ENCODE measurements at regions not wholly inside any gene's neighbourhood (a gene's known extent, or its start where the extent isn't known, plus 50 kb on each side); places are given as distances from the start of the nearest gene placed in this dataset.

DNA sequence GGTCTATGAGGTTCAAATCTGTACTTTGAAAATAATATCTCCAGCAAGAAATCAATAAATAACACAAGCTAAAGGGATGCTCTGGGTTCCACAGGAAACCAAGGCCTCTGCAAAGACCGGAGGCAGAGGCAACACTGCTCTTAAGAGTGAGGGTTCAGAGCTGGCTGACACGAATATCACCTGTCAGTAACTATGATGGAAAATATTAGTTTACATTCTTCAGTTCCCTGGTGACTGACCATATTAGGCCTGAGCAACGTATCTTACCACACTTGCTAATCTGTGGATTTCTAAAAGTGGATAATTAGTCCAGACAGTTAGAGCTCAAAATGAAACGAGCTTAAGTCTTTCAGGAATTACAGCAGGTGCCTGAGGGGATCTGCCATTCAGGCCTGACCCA lies 459.3 kb downstream of the HS3ST3B1 start:
- Histone ChIP-seq H3K4me3 (ENCODE audit: insufficient read depth, low read length) (no peak overlapping the region), H3K27ac (ENCODE audit: low read depth, low read length) (no peak overlapping the region), H3K9me3 (ENCODE audit: low read depth, low read length) (no peaks in the 10 kb centered on the region), H3K36me3 (ENCODE audit: insufficient read depth, low read length) (no peaks in the 10 kb centered on the region), H3K4me2 (ENCODE audit: insufficient read depth, low read length) (no peak overlapping the region), H4K20me1 (ENCODE audit: insufficient read depth, low read length) (no peaks in the 10 kb centered on the region), H3K79me2 (ENCODE audit: insufficient read depth, low read length) (no peaks in the 10 kb centered on the region), H2AFZ (ENCODE audit: low read length) (no peak overlapping the region), H3K27me3 (ENCODE audit: insufficient read depth, low read length) (no peaks in the 10 kb centered on the region), H3K4me1 (ENCODE audit: insufficient read depth, low read length) (peaks cover 13% of the 10 kb centered on the region)
- no peak for DNase-seq (ENCODE audit: insufficient read length, low spot score, missing footprints)
- TF ChIP-seq, protein P1, sequence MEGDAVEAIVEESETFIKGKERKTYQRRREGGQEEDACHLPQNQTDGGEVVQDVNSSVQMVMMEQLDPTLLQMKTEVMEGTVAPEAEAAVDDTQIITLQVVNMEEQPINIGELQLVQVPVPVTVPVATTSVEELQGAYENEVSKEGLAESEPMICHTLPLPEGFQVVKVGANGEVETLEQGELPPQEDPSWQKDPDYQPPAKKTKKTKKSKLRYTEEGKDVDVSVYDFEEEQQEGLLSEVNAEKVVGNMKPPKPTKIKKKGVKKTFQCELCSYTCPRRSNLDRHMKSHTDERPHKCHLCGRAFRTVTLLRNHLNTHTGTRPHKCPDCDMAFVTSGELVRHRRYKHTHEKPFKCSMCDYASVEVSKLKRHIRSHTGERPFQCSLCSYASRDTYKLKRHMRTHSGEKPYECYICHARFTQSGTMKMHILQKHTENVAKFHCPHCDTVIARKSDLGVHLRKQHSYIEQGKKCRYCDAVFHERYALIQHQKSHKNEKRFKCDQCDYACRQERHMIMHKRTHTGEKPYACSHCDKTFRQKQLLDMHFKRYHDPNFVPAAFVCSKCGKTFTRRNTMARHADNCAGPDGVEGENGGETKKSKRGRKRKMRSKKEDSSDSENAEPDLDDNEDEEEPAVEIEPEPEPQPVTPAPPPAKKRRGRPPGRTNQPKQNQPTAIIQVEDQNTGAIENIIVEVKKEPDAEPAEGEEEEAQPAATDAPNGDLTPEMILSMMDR (IDR thresholded peaks at IDR 0.05; ENCODE audit: extremely low read depth, low read depth, low read length): no peak

DNA sequence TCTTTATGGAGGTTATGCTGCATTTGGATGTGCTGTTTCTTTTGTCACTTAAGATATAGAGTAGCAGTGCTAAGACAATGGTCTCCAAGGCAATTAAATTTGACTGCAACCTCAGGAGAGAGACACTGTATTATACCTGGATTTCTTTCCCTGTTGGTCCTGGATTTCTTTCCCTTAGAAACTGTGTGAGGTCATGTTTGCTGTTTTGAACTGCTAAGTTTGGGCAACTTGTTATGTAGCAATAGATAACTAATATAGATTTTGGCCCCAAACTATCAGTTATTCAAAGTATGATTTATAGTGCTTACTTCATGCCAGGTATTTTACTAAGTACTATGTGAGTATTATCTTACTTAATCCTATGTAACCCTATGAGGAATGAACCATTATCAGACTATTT lies 458.4 kb downstream of the HS3ST3B1 start:
- Histone ChIP-seq H4K20me1 (ENCODE audit: insufficient read depth, low read length) (no peaks in the 10 kb centered on the region), H3K9me3 (ENCODE audit: low read depth, low read length) (no peaks in the 10 kb centered on the region), H3K4me2 (ENCODE audit: insufficient read depth, low read length) (no peak overlapping the region), H3K79me2 (ENCODE audit: insufficient read depth, low read length) (no peaks in the 10 kb centered on the region), H3K4me3 (ENCODE audit: insufficient read depth, low read length) (no peak overlapping the region), H3K27ac (ENCODE audit: low read depth, low read length) (no peak overlapping the region), H3K4me1 (ENCODE audit: insufficient read depth, low read length) (peaks cover 19% of the 10 kb centered on the region), H3K27me3 (ENCODE audit: insufficient read depth, low read length) (no peaks in the 10 kb centered on the region), H2AFZ (ENCODE audit: low read length) (no peak overlapping the region), H3K36me3 (ENCODE audit: insufficient read depth, low read length) (no peaks in the 10 kb centered on the region)
- TF ChIP-seq, protein P1 (IDR thresholded peaks at IDR 0.05; ENCODE audit: extremely low read depth, low read depth, low read length): no peak
- DNase-seq (ENCODE audit: insufficient read length, low spot score, missing footprints): no peak

DNA sequence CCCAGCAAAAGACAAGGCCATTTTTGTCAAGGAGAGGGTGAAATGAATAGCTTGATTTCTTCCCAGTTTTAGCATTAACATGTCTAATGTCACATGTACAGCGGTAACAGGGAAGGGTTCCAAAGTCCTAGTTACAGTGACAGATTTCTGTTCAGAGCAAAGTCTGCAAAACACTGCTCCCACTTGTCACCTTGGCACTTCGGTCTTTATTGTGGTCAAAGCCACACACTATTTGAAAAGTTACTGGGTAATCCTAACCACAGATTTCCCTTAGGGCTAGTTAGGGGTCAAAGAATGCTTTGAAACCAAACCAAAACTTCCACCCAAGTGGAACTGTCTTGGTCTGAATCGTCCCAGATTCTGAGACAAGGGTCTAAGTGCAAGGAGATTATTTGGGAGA lies 455.6 kb downstream of the HS3ST3B1 start:
- TF ChIP-seq, protein P1 (IDR thresholded peaks at IDR 0.05; ENCODE audit: extremely low read depth, low read depth, low read length): no peak
- Histone ChIP-seq H4K20me1 (ENCODE audit: insufficient read depth, low read length) (no peaks in the 10 kb centered on the region), H3K4me2 (ENCODE audit: insufficient read depth, low read length) (no peak overlapping the region), H3K27ac (ENCODE audit: low read depth, low read length) (no peak overlapping the region), H3K9me3 (ENCODE audit: low read depth, low read length) (no peaks in the 10 kb centered on the region), H3K4me3 (ENCODE audit: insufficient read depth, low read length) (no peak overlapping the region), H3K79me2 (ENCODE audit: insufficient read depth, low read length) (no peaks in the 10 kb centered on the region), H3K27me3 (ENCODE audit: insufficient read depth, low read length) (no peaks in the 10 kb centered on the region), H3K36me3 (ENCODE audit: insufficient read depth, low read length) (no peaks in the 10 kb centered on the region), H2AFZ (ENCODE audit: low read length) (no peak overlapping the region), H3K4me1 (ENCODE audit: insufficient read depth, low read length) (peaks cover 19% of the 10 kb centered on the region)
- DNase-seq (ENCODE audit: insufficient read length, low spot score, missing footprints): no peak

DNA sequence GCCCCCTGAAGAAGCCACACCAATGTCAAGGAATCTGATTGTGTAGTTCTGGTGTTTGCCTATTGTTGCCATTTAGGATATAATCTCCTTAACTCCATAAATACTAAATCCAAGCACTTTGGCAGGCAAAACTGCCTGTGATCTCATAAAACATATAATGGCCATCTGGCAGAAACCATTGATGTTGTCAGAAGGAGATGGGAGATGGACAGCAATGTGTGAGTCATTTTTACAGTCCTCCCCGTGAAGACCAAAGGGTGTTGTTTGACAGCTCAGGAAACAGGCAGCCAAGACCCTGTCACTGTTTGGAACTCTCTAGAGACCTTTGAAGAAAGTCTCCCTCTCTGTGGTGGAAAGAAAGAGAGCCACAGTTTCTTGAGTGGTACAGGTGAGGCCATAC lies 454.1 kb downstream of the HS3ST3B1 start:
- H3K36me3 ChIP-seq (ENCODE audit: insufficient read depth, low read length): no peaks in the 10 kb centered on the region
- H4K20me1 ChIP-seq (ENCODE audit: insufficient read depth, low read length): no peaks in the 10 kb centered on the region
- no peak for DNase-seq (ENCODE audit: insufficient read length, low spot score, missing footprints)
- TF ChIP-seq, protein P1 (IDR thresholded peaks at IDR 0.05; ENCODE audit: extremely low read depth, low read depth, low read length): no peak
- no peak overlapping the region for H2AFZ ChIP-seq (ENCODE audit: low read length)
- H3K9me3 ChIP-seq (ENCODE audit: low read depth, low read length): no peaks in the 10 kb centered on the region
- peaks cover 6% of the 10 kb centered on the region for H3K4me1 ChIP-seq (ENCODE audit: insufficient read depth, low read length)
- H3K4me3 ChIP-seq (ENCODE audit: insufficient read depth, low read length): no peak overlapping the region
- H3K27me3 ChIP-seq (ENCODE audit: insufficient read depth, low read length): no peaks in the 10 kb centered on the region
- H3K4me2 ChIP-seq (ENCODE audit: insufficient read depth, low read length): no peak overlapping the region
- H3K79me2 ChIP-seq (ENCODE audit: insufficient read depth, low read length): no peaks in the 10 kb centered on the region
- H3K27ac ChIP-seq (ENCODE audit: low read depth, low read length): no peak overlapping the region
